ENCODE measurements at regions not wholly inside any gene's neighbourhood (a gene's known extent, or its start where the extent isn't known, plus 50 kb on each side); places are given as distances from the start of the nearest gene placed in this dataset.

DNA sequence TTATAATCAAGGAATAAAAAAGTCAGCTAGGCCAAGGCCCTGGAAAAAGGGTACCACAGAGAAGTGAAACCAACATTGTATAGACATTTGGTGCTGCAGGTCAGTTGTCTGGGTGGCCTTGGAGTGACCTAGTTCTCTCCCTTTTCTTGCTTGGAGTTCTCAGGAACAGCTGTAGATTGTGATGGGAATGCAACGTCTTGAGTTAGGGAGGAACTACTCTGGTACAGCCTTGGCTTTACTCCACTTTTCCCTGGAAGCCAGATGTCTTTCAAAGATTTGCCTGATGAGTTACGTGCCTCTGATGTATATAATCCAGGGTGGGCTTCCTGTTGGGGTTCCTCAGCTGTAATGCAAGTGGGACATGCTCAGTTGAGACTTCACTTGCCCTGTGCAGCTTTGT is 694.7 kb downstream of the HTR1B start:
- TF ChIP-seq, protein P1, sequence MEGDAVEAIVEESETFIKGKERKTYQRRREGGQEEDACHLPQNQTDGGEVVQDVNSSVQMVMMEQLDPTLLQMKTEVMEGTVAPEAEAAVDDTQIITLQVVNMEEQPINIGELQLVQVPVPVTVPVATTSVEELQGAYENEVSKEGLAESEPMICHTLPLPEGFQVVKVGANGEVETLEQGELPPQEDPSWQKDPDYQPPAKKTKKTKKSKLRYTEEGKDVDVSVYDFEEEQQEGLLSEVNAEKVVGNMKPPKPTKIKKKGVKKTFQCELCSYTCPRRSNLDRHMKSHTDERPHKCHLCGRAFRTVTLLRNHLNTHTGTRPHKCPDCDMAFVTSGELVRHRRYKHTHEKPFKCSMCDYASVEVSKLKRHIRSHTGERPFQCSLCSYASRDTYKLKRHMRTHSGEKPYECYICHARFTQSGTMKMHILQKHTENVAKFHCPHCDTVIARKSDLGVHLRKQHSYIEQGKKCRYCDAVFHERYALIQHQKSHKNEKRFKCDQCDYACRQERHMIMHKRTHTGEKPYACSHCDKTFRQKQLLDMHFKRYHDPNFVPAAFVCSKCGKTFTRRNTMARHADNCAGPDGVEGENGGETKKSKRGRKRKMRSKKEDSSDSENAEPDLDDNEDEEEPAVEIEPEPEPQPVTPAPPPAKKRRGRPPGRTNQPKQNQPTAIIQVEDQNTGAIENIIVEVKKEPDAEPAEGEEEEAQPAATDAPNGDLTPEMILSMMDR (IDR thresholded peaks at IDR 0.05; ENCODE audit: insufficient read depth, low read length) = no peak
- no peak for TF ChIP-seq POLR2AphosphoS5 (IDR thresholded peaks at IDR 0.05; ENCODE audit: low read depth)
- TF ChIP-seq REST (IDR thresholded peaks at IDR 0.05; ENCODE audit: insufficient replicate concordance, low read depth) = no peak
- TF ChIP-seq GABPA (IDR thresholded peaks at IDR 0.05; ENCODE audit: low read depth) = no peak

All from HL-60 (cell line).